DOHH2 (cell line): ENCODE measurements at regions not wholly inside any gene's neighbourhood (a gene's known extent, or its start where the extent isn't known, plus 50 kb on each side); places are given as distances from the start of the nearest gene placed in this dataset.

ENCODE experiments used
- H3F3A ChIP-seq: fragments of 200-600 bp; sonication (generic), shearing (Covaris generic); 2 replicates; pipeline ENCODE4 v1.6.0; 2016; ENCODE audit warnings: antibody characterized with exemption, mild to moderate bottlenecking; ENCODE audit not compliant: control insufficient read depth, insufficient read depth
- H3K27ac ChIP-seq: fragments of 200-600 bp; sonication (generic); 2 replicates; pipeline ENCODE4 v1.5.1; 2014; ENCODE audit warnings: low read depth, mild to moderate bottlenecking, low read length, moderate library complexity
- H3K27me3 ChIP-seq: fragments of 200-600 bp; sonication (generic); 2 replicates; pipeline ENCODE4 v1.6.1; 2014; ENCODE audit warnings: mild to moderate bottlenecking, low read length, mixed read lengths; ENCODE audit not compliant: control insufficient read depth
- H3K36me3 ChIP-seq: fragments of 200-600 bp; sonication (generic); 2 replicates; pipeline ENCODE4 v1.6.1; 2014; ENCODE audit warnings: mild to moderate bottlenecking, low read length, moderate library complexity, mixed read lengths; ENCODE audit not compliant: control insufficient read depth
- H3K4me1 ChIP-seq: fragments of 200-600 bp; sonication (generic); 2 replicates; pipeline ENCODE4 v1.6.1; 2014; ENCODE audit warnings: mild to moderate bottlenecking, low read length, mixed read lengths; ENCODE audit not compliant: control insufficient read depth
- H3K4me2 ChIP-seq: fragments of 200-600 bp; sonication (generic); 2 replicates; pipeline ENCODE4 v1.6.0; 2014; ENCODE audit warnings: mild to moderate bottlenecking, low read length, moderate library complexity
- H3K4me3 ChIP-seq: fragments of 200-600 bp; sonication (generic); 2 replicates; pipeline ENCODE4 v1.5.1; 2014; ENCODE audit warnings: mild to moderate bottlenecking, low read length, mixed read lengths
- H3K79me2 ChIP-seq: fragments of 200-600 bp; sonication (generic); 2 replicates; pipeline ENCODE4 v1.6.1; 2014; ENCODE audit warnings: mild to moderate bottlenecking, low read length, mixed read lengths; ENCODE audit not compliant: control insufficient read depth
- H3K9me2 ChIP-seq: fragments of 200-600 bp; sonication (generic); replicated peaks from 2 replicates; pipeline ENCODE4 v1.6.1; 2014; ENCODE audit warnings: mild to moderate bottlenecking, low read length, mixed read lengths; ENCODE audit not compliant: control insufficient read depth
- H3K9me3 ChIP-seq: fragments of 200-600 bp; sonication (generic); 2 replicates; pipeline ENCODE4 v1.6.1; 2014; ENCODE audit warnings: antibody characterized with exemption, low read length, mixed read lengths; ENCODE audit not compliant: control insufficient read depth, insufficient read depth
- H4K20me1 ChIP-seq: fragments of 200-600 bp; sonication (generic); 2 replicates; pipeline ENCODE4 v1.6.0; 2014; ENCODE audit warnings: low read depth, mild to moderate bottlenecking, antibody characterized with exemption, low read length, moderate library complexity; ENCODE audit not compliant: control insufficient read depth, insufficient read depth
- EZH2phosphoT487 ChIP-seq: fragments of 200-600 bp; sonication (generic); IDR thresholded peaks from 2 replicates; pipeline ENCODE4 v1.6.1; 2017; ENCODE audit warnings: borderline replicate concordance, mild to moderate bottlenecking, antibody characterized with exemption, low read length, moderate library complexity, mixed read lengths
- TF ChIP-seq, protein P1 (sequence below): fragments of 200-600 bp; sonication (generic); IDR thresholded peaks from one replicate; pipeline ENCODE4 v1.5.1; 2014; ENCODE audit warnings: antibody characterized with exemption, mild to moderate bottlenecking, low read depth, low read length; ENCODE audit not compliant: poor library complexity, severe bottlenecking

GRCh38 chr6:87847135-87847829 is 145.2 kb upstream of the AKIRIN2 start:
- Histone ChIP-seq H4K20me1 (no peaks in the 10 kb centered on the region), H3K9me3 (no peaks in the 10 kb centered on the region), H3K9me2 (no peaks in the 10 kb centered on the region), H3K27me3 (no peaks in the 10 kb centered on the region), H3K79me2 (no peaks in the 10 kb centered on the region), H3K4me1 (peaks cover 11% of the 10 kb centered on the region), H3K36me3 (peaks cover 11% of the 10 kb centered on the region), H3K27ac (no peak overlapping the region), H3K4me2 (no peak overlapping the region), H3F3A (no peaks in the 10 kb centered on the region), H3K4me3 (no peak overlapping the region)
- no peak for TF ChIP-seq EZH2phosphoT487
- TF ChIP-seq, protein P1, sequence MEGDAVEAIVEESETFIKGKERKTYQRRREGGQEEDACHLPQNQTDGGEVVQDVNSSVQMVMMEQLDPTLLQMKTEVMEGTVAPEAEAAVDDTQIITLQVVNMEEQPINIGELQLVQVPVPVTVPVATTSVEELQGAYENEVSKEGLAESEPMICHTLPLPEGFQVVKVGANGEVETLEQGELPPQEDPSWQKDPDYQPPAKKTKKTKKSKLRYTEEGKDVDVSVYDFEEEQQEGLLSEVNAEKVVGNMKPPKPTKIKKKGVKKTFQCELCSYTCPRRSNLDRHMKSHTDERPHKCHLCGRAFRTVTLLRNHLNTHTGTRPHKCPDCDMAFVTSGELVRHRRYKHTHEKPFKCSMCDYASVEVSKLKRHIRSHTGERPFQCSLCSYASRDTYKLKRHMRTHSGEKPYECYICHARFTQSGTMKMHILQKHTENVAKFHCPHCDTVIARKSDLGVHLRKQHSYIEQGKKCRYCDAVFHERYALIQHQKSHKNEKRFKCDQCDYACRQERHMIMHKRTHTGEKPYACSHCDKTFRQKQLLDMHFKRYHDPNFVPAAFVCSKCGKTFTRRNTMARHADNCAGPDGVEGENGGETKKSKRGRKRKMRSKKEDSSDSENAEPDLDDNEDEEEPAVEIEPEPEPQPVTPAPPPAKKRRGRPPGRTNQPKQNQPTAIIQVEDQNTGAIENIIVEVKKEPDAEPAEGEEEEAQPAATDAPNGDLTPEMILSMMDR = no peak

GRCh38 chr6:87846434-87846833 is 144.4 kb upstream of the AKIRIN2 start:
- TF ChIP-seq EZH2phosphoT487 = no peak
- TF ChIP-seq, protein P1 = no peak
- H3K27ac ChIP-seq = no peak overlapping the region
- peaks cover 5% of the 10 kb centered on the region; the same call in 1 of the 2 replicates for H3K36me3 ChIP-seq
- H3K4me3 ChIP-seq = no peak overlapping the region
- H3F3A ChIP-seq = no peaks in the 10 kb centered on the region
- no peaks in the 10 kb centered on the region for H3K9me3 ChIP-seq
- H3K4me2 ChIP-seq = no peak overlapping the region
- H3K9me2 ChIP-seq = no peaks in the 10 kb centered on the region
- no peaks in the 10 kb centered on the region for H4K20me1 ChIP-seq
- peaks cover 11% of the 10 kb centered on the region for H3K4me1 ChIP-seq
- H3K79me2 ChIP-seq = no peaks in the 10 kb centered on the region
- H3K27me3 ChIP-seq = no peaks in the 10 kb centered on the region

DNA sequence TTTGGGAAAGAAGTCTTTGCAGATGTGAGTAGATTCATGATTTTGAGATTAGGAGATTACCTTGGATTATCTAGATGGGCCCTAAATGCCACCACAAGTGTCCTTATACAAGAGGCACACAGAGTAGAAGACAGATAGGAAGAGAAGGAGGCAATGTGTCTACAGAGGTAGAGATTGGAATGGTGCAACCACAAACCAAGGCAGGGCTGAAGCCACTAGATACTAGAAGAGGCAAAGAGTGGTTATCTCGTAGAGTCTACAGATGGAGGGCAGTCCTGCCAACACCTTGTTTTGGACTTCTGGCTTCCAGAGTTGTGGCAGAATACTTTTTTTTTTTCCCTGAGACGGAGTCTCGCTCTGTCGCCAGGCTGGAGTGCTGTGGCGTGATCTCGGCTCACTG is 138.3 kb upstream of the AKIRIN2 start:
- no peak overlapping the region for H3K4me2 ChIP-seq
- TF ChIP-seq, protein P1 = no peak
- no peak for TF ChIP-seq EZH2phosphoT487
- peaks cover 5% of the 10 kb centered on the region; the same call in 1 of the 2 replicates for H3K9me3 ChIP-seq
- H3K27me3 ChIP-seq = no peaks in the 10 kb centered on the region
- no peaks in the 10 kb centered on the region for H4K20me1 ChIP-seq
- H3K4me1 ChIP-seq = peaks cover 28% of the 10 kb centered on the region
- no peak overlapping the region for H3K27ac ChIP-seq
- H3K9me2 ChIP-seq = no peaks in the 10 kb centered on the region
- H3K4me3 ChIP-seq = no peak overlapping the region
- no peaks in the 10 kb centered on the region; the same call in 1 of the 2 replicates for H3F3A ChIP-seq
- H3K79me2 ChIP-seq = no peaks in the 10 kb centered on the region
- H3K36me3 ChIP-seq = peaks cover 12% of the 10 kb centered on the region
